Panc1 (cell line): ENCODE measurements at regions not wholly inside any gene's neighbourhood (a gene's known extent, or its start where the extent isn't known, plus 50 kb on each side); places are given as distances from the start of the nearest gene placed in this dataset.

Experiments
- POLR2AphosphoS5 ChIP-seq: IDR thresholded peaks from 2 replicates; pipeline ENCODE4 v1.6.1; 2012; ENCODE audit warnings: mild to moderate bottlenecking, low read depth, low read length, moderate library complexity
- TF ChIP-seq, protein P1 (sequence below): fragments of 450-650 bp; IDR thresholded peaks from 2 replicates; pipeline ENCODE4 v1.5.1; 2017; ENCODE audit warnings: mild to moderate bottlenecking
- TF ChIP-seq, protein P2 (sequence below), 2 experiments: IDR thresholded peaks; 2 replicates each; pipeline ENCODE4 v1.6.1; 2011 to 2012; ENCODE audit warnings: low read depth in 2 of 2, control low read depth in 1 of 2, low read length in 1 of 2, mild to moderate bottlenecking in 1 of 2, moderate library complexity in 1 of 2; ENCODE audit not compliant: insufficient read depth in 1 of 2

DNA sequence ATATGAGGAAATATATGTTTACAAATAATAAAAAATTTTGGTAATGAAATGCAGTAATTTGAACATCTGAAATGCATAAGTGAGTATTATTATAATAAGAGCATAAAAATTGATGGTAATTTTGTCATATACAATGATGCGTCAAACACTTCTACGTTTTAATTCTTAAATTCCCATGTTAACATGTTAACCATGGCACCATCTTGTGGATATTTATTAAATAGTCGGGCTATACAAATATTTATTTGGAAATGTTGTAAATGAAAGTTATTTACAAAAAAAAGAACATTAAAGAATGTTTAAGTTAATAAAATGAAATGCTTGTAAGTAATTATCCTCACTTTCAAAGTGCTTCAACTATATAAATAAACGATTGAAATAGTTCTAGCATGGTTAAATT is 57.2 kb upstream of the C1orf185 start:
- TF ChIP-seq, protein P1, sequence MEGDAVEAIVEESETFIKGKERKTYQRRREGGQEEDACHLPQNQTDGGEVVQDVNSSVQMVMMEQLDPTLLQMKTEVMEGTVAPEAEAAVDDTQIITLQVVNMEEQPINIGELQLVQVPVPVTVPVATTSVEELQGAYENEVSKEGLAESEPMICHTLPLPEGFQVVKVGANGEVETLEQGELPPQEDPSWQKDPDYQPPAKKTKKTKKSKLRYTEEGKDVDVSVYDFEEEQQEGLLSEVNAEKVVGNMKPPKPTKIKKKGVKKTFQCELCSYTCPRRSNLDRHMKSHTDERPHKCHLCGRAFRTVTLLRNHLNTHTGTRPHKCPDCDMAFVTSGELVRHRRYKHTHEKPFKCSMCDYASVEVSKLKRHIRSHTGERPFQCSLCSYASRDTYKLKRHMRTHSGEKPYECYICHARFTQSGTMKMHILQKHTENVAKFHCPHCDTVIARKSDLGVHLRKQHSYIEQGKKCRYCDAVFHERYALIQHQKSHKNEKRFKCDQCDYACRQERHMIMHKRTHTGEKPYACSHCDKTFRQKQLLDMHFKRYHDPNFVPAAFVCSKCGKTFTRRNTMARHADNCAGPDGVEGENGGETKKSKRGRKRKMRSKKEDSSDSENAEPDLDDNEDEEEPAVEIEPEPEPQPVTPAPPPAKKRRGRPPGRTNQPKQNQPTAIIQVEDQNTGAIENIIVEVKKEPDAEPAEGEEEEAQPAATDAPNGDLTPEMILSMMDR = peak; percentile 24; the same call in 1 of the 2 replicates
- no peak for TF ChIP-seq POLR2AphosphoS5
- TF ChIP-seq, protein P2, sequence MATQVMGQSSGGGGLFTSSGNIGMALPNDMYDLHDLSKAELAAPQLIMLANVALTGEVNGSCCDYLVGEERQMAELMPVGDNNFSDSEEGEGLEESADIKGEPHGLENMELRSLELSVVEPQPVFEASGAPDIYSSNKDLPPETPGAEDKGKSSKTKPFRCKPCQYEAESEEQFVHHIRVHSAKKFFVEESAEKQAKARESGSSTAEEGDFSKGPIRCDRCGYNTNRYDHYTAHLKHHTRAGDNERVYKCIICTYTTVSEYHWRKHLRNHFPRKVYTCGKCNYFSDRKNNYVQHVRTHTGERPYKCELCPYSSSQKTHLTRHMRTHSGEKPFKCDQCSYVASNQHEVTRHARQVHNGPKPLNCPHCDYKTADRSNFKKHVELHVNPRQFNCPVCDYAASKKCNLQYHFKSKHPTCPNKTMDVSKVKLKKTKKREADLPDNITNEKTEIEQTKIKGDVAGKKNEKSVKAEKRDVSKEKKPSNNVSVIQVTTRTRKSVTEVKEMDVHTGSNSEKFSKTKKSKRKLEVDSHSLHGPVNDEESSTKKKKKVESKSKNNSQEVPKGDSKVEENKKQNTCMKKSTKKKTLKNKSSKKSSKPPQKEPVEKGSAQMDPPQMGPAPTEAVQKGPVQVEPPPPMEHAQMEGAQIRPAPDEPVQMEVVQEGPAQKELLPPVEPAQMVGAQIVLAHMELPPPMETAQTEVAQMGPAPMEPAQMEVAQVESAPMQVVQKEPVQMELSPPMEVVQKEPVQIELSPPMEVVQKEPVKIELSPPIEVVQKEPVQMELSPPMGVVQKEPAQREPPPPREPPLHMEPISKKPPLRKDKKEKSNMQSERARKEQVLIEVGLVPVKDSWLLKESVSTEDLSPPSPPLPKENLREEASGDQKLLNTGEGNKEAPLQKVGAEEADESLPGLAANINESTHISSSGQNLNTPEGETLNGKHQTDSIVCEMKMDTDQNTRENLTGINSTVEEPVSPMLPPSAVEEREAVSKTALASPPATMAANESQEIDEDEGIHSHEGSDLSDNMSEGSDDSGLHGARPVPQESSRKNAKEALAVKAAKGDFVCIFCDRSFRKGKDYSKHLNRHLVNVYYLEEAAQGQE (IDR thresholded peaks at IDR 0.05; ENCODE audit: insufficient read depth in 1 of 2, low read depth in 2 of 2, low read length in 1 of 2) = no peak
